GM18868 (cell line): ENCODE measurements at regions not wholly inside any gene's neighbourhood (a gene's known extent, or its start where the extent isn't known, plus 50 kb on each side); places are given as distances from the start of the nearest gene placed in this dataset.

Source experiments
- ATAC-seq: cut with Tn5 transposase; IDR thresholded peaks from one replicate; pipeline ENCODE4 v1.9.1; 2021; ENCODE audit warnings: mild to moderate bottlenecking, moderate library complexity; ENCODE audit not compliant: unreplicated experiment

GRCh38 chr14:27075503-27075902 lies 477.7 kb upstream of the NOVA1 start:
- ATAC-seq, result no peak

- no peak for ATAC-seq
Observed at GRCh38 chr14:27077214-27077613, 479.4 kb upstream of the NOVA1 start.

- ATAC-seq, result no peak
Observed at GRCh38 chr14:27077710-27078109, 479.9 kb upstream of the NOVA1 start.

GRCh38 chr14:27078191-27078590 lies 480.4 kb upstream of the NOVA1 start:
- no peak for ATAC-seq

GRCh38 chr14:27079716-27080115 lies 481.9 kb upstream of the NOVA1 start:
- ATAC-seq, result no peak

GRCh38 chr14:27085500-27085899 lies 487.7 kb upstream of the NOVA1 start:
- ATAC-seq, result no peak

- ATAC-seq, result no peak
Observed at GRCh38 chr14:27090716-27091115, 492.9 kb upstream of the NOVA1 start.

- no peak for ATAC-seq
Observed at GRCh38 chr14:27091973-27092372, 494.1 kb upstream of the NOVA1 start.

GRCh38 chr14:27096091-27096490 lies 498.3 kb upstream of the NOVA1 start:
- no peak for ATAC-seq

GRCh38 chr14:27098451-27098850 lies 500.6 kb upstream of the NOVA1 start:
- ATAC-seq, result no peak

- ATAC-seq, result no peak
Observed at GRCh38 chr14:27114180-27114579, 516.3 kb upstream of the NOVA1 start.

- no peak for ATAC-seq
Observed at GRCh38 chr14:27123162-27123561, 525.3 kb upstream of the NOVA1 start.

GRCh38 chr14:27127838-27128237 lies 530.0 kb upstream of the NOVA1 start:
- no peak for ATAC-seq

- ATAC-seq, result no peak
Observed at GRCh38 chr14:27134200-27134599, 536.4 kb upstream of the NOVA1 start.

- ATAC-seq, result no peak
Observed at GRCh38 chr14:27145170-27145569, 547.3 kb upstream of the NOVA1 start.

GRCh38 chr14:27148143-27148542 lies 550.3 kb upstream of the NOVA1 start:
- no peak for ATAC-seq

- ATAC-seq, result no peak
Observed at GRCh38 chr14:27164139-27164538, 566.3 kb upstream of the NOVA1 start.

GRCh38 chr14:27175489-27175888 lies 577.7 kb upstream of the NOVA1 start:
- no peak for ATAC-seq

- ATAC-seq, result no peak
Observed at GRCh38 chr14:27181333-27181732, 583.5 kb upstream of the NOVA1 start.

GRCh38 chr14:27184427-27184826 lies 586.6 kb upstream of the NOVA1 start:
- no peak for ATAC-seq

GRCh38 chr14:27186048-27186447 lies 588.2 kb upstream of the NOVA1 start:
- no peak for ATAC-seq

- no peak for ATAC-seq
Observed at GRCh38 chr14:27187136-27187535, 589.3 kb upstream of the NOVA1 start.

- ATAC-seq, result no peak
Observed at GRCh38 chr14:27190296-27190695, 592.5 kb upstream of the NOVA1 start.

- no peak for ATAC-seq
Observed at GRCh38 chr14:27199272-27199671, 601.4 kb upstream of the NOVA1 start.
